ENCODE measurements at regions not wholly inside any gene's neighbourhood (a gene's known extent, or its start where the extent isn't known, plus 50 kb on each side); places are given as distances from the start of the nearest gene placed in this dataset.
"Not testable (repeated sequence)": the region's sequence is repeated elsewhere in the genome, so short reads cannot be mapped to it uniquely, and the experiment has no call there.

DNA sequence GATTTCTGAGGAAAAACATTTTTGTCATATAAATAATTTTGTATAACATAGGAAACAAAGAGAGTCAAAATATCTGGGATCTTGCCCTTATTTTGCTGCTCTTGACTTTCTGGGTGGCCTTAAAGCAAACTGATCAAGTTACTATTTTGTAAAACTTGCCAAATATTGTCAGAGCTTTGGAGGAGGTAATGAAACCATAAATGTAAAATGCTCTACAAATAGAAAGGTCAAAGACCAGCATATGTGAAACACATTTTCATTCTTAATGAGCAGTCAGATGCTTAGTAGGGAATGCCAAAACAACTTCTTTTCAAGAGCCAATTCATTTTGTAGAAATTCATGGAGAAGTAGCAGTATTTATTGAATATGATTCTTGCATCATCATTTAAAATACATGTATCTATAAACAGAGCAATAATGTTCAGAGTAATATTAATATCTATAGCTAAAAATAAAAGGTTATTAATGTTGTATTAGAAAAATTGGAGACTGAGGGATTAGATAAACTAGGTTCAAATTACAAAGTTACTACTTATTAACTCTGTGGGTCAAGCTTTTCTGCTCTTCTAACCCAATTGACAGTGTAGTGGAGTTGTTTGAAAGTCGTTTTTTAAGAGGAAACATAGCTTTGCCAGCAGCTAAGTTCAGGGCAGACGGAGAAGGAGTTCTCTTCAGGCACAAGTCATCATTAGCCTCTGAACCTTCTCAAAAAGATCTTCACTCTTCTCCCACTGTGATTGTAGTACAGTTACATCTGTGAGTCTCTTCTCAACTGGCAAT is 2053.1 kb downstream of the EFNA5 start:
- DNase-seq = no peak

GRCh38 chr5:105616599-105616998 is 2054.0 kb upstream of the NUDT12 start:
- no peak for DNase-seq

- not testable (repeated sequence) for DNase-seq
These were observed 2039.8 kb upstream of the NUDT12 start for GRCh38 chr5:105602406-105602805.

DNA sequence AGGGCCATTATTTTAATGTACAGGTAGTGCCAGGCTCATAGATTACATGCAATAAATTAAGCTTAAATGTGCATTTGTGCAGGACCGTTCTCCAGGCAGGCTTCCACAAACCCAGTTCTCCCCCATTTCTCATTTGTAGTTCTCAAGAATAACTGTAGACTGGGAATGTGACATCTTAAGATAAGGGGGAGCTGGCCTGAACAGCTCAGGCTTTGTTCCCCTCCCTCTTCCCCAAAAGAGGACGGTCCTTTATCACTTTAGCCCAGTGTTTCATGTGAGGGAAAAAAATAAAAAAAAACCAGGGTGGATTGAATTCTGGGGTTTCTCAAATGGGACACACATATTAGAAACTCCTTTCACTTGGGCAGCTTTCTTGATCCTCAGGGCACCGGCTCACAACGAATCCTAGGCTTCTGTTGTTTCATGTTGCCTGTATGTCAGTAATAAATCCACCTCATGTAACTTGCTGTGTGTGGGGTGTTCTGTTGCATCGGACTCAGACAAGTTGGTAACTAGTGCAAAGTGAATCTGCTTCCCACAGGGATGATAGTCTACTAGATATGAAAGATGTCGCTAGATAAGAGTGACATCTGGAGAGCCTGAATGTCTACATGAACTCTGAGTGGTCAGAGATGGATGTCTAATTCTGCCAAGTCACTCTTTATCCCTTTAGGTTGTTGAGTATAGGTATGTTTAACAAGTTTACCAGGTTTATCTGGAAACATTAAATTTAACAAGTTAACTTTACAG is 2030.6 kb upstream of the NUDT12 start:
- no peak for DNase-seq

GRCh38 chr5:105587963-105588662 is 2025.5 kb upstream of the NUDT12 start:
- no peak for DNase-seq

- no peak for DNase-seq
These were observed 2019.5 kb upstream of the NUDT12 start for GRCh38 chr5:105581988-105582690.

DNA sequence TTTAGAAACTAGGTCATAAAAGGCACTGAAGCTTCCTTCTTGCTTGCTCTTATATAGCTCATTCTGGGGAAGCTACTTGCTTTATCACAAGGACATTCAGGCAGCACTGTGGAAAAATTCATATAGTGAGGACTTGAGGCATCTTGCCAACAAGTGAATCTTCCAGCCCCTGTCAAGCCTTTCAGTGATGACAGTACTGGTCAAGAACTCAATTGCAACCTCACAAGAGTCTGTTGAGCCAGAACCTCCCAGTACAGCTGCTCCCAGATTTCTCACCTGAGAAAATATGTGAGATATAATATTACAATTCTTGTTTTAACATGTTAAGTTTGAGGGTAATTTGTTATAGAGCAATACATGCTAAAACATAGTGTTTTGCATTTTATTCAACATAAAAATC is 2011.0 kb upstream of the NUDT12 start:
- no peak for DNase-seq

- no peak for DNase-seq
These were observed 2002.9 kb upstream of the NUDT12 start for GRCh38 chr5:105565531-105565930.

DNA sequence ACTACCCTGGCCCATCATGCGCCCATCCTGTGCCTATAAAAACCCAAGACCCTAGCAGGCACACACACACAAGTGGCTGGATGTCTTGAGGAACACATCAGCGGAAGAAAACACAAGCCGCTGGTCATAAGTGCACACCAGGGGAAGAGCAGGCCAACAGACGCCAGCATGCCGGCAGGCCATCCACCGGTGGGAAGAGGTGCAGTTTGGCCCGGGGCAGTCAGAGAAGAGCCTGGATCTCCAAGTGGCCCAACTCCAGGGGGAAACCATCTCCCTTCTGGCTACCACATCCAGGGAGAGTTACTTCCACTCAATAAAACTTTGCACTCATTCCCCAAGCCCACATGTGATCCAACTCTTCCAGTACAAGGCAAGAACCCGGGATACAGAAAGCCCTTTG is 2001.3 kb upstream of the NUDT12 start:
- DNase-seq = no peak

GRCh38 chr5:105554568-105555169 is 1992.1 kb upstream of the NUDT12 start:
- no peak for DNase-seq

DNA sequence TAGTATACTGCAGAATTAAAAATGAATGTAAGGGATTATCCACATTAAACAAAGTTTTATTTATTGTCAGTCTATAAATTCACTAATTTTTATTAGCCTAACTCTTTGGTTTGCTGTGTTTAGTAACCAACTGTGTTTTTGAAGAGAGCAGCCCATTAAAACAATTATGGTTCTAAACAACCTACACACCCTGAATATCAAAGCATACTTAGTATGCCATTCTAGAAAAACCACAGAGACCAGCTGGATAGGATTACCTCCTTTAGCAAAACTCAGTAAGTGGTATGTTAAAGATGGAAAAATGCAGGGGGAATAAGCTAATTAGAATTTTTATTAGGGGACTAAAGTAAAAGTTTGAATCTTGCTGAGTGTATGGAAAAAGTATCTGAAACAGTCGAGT is 1981.7 kb upstream of the NUDT12 start:
- no peak for DNase-seq

DNA sequence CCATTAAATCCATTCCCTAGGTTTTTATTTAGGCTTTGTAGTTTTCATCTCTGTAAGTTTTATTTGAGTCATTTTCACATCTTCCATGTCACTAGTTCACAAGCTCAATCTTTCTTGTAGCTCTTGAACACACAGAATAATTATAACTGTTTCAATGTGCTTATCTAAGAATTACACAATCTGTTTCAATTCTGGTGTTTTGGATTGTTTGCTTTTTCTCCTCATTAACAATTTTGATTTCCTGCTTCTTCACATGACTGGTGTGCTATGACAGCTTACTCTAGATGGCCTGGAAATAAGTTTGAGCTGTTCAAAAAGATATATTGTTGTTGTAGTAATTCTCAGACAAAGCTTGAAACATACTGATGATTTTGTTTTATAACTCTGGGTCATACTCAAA is 1974.1 kb upstream of the NUDT12 start:
- no peak for DNase-seq

DNA sequence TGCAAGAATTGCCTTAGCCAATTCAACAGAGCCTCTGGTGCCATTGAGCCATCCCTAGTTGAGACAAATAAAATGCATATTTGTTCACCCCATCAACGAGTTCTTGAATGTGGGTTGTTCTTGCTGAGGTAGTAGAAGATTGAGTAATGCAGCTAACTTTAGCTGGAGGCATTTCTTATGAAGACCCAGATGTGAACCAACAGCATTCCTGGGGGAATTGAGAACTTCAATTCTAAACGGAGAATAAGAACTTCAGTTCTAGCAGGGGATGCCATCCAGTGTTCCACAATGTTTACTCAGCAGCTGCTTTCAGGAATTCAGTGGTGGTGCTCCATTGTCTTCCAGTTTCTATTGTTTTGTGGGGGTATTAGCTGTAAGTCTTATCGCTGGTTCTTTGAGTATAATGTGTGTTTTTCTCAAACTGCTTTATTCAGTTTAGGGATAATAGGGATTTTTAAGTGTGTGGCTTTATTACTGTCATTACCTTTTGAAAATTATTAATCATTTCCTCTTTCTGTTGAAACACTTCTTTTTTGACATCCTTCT is 1968.2 kb upstream of the NUDT12 start:
- DNase-seq = no peak

DNA sequence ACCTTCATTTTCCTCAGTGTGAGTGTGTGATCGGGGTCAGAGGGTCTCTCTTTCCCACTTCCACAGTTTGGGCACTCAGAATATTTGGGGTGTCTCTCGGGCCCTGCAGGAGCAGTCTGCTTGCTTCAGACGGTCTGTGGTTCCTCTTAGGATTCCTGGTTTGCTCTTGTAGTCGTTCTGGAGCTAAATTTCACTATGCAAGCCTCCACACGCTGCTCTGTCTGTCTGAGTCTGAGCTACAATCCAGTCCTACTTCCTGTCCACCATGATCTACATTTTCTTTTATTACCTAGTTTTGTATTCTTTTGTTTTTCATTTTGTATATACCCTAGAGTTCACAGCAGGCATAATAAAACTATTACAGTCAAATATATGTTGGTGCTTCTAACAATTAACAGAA is 1967.3 kb upstream of the NUDT12 start:
- DNase-seq = no peak

DNA sequence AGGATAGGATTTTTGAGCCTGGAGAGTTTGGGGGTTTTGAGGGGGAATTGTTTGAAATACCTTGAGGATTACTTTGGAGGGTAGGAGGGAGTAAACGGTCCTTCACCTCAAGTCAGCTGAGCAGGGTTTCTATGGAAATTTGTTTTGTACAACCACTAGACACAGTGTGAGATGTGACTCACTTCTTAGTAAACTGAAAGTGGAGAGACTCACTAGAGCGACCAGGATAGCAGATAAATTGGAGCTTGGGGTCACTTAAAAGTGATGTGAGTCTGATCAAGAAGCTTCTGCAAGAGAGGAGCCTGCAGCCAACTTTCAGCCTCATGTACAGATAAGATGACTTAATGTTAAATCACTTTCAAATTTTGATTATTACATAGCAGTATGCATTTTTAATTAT is 1945.9 kb upstream of the NUDT12 start:
- no peak for DNase-seq

- DNase-seq = no peak
These were observed 1944.2 kb upstream of the NUDT12 start for GRCh38 chr5:105506692-105507277.

DNA sequence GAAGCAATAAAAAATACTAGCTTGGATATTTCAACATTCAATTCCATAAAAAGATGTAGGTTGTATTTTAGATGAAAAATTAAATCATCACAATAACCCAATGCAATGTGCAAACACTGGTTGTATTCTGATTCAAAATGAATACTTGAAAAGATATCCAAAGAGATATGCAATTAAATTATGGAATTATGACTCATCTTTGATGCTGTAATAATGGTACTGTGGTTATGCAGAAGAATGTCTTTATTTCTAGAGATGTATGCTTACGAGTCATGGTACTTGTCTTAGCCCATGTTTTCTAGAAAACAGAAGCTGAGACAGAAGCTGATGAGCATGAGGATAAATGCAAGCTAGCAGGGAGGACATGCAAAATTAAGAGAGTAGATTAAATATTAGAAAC is 1941.4 kb upstream of the NUDT12 start:
- DNase-seq = no peak

DNA sequence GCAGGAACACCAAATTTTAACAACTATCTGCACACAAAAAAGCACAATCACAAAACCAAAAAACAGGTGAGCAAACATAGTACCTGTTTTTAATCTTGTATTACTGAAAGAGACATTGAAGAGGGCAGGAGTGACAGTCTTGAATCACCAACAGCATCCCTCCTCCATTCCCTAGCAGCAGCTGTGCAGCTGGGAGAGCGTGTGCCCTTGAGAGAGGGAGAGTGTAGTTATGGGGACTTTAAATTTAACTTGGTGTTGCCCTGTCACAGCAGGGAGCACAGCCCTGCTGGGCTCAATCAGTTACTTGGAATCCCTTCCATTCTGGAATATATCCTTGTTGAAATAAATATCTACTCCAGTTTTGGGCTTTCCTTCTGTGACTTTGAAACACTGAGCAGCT is 1938.7 kb upstream of the NUDT12 start:
- DNase-seq = no peak

DNA sequence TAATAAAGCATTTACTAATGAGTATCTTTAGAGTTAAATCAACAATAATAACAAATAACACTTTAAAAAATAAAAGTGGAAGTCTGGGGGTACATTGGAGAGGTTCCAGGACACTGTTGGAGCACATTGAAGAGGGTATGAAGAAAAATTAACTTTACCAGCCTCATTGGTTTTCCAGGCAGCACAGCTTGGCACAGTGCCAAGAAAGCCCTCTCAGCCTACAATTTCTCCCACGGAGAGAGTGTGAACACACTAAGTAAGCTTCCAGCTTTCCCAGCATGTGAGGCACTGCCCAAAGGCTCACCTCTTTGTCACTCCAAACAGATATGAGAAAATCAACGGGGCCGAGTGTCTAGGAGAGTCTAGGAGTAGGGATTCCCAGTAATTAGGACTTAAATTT is 1912.8 kb upstream of the NUDT12 start:
- no peak for DNase-seq

GRCh38 chr5:105462377-105462776 is 1899.8 kb upstream of the NUDT12 start:
- DNase-seq = no peak

- DNase-seq = no peak
These were observed 1898.1 kb upstream of the NUDT12 start for GRCh38 chr5:105460721-105461120.

DNA sequence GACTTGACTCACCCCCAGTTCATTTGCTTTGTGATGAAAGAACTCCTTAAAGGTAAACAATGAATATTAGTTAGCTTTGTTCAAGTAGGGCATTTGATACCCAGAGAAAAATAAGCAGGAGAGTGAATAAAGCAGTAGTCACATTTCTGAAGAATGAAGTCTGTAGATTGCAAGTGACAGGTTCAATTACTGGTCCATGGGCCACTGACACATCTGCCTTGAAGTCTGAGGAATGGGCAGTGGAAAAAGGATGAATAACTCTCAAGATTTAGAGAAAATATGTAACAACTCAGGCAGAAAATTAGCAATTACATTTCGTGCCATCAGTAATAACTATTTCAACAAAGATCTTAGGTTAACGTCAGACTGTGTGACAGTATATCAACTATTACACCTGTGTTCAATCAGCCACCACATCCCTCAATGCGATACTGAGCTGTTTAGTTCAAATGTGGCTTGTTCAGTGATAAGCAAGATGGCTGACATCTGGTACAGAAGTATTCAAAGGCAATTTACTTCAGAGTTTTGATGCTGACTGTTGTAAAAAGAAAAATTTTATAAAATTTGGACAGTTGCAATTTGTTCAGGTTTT is 1890.7 kb upstream of the NUDT12 start:
- DNase-seq = no peak

Measured in stimulated activated CD4-positive, alpha-beta T cell treated with anti-CD3 and anti-CD28 coated beads, Interleukin-1b, Interleukin-23, amount 100 ng/mL, for 48 hours (primary cell).